A673 (cell line): ENCODE measurements at regions not wholly inside any gene's neighbourhood (a gene's known extent, or its start where the extent isn't known, plus 50 kb on each side); places are given as distances from the start of the nearest gene placed in this dataset.

Experiments used
- BruUV-seq: library from RNA; stranded (reverse); fragments of 400-500 nt; replicated peaks from 2 replicates; lab custom pipeline; 2021; lab: Mats Ljungman, UMichigan
- CTCF ChIA-PET: fragments of 300-600 bp; sonication (Branson Sonifier 250); formaldehyde crosslinking; loops from one replicate; lab custom pipeline; 2022; ENCODE audit warnings: antibody characterized with exemption; lab: Charles Lee
- POLR2A ChIA-PET: fragments of 300-600 bp; sonication (Branson Sonifier 250); formaldehyde crosslinking; loops from one replicate; lab custom pipeline; 2022; ENCODE audit warnings: antibody characterized with exemption; ENCODE audit not compliant: low non-redundant PET; lab: Charles Lee
- DNase-seq: peaks from one replicate; pipeline ENCODE4 v3.0.0-alpha.2; 2015; ENCODE audit warnings: low spot score
- H3K27ac ChIP-seq: fragments of 200-600 bp; sonication (generic); 2 replicates; pipeline ENCODE4 v1.5.1; 2016; ENCODE audit warnings: mixed run types, low read depth, mild to moderate bottlenecking, mixed read lengths, antibody characterized with exemption, low read length; ENCODE audit not compliant: poor library complexity, severe bottlenecking
- H3K27me3 ChIP-seq: fragments of 200-600 bp; sonication (generic); replicated peaks from 2 replicates; pipeline ENCODE4 v1.6.1; 2017; ENCODE audit warnings: mixed run types, low read depth, mild to moderate bottlenecking, mixed read lengths, antibody characterized with exemption, low read length; ENCODE audit not compliant: insufficient read depth, poor library complexity
- H3K36me3 ChIP-seq: fragments of 200-600 bp; sonication (generic); 2 replicates; pipeline ENCODE4 v1.6.1; 2016; ENCODE audit warnings: mixed run types, mild to moderate bottlenecking, mixed read lengths, antibody characterized with exemption, low read length; ENCODE audit not compliant: insufficient read depth, poor library complexity, severe bottlenecking
- H3K4me1 ChIP-seq: fragments of 200-600 bp; sonication (generic); 2 replicates; pipeline ENCODE4 v1.6.1; 2017; ENCODE audit warnings: mixed run types, mild to moderate bottlenecking, mixed read lengths, antibody characterized with exemption, low read length; ENCODE audit not compliant: insufficient read depth, poor library complexity, severe bottlenecking
- H3K4me3 ChIP-seq: fragments of 200-600 bp; sonication (generic); 2 replicates; pipeline ENCODE4 v1.5.1; 2016; ENCODE audit warnings: low read depth, mixed run types, mild to moderate bottlenecking, mixed read lengths, low read length; ENCODE audit not compliant: poor library complexity, severe bottlenecking
- H3K9me3 ChIP-seq: fragments of 200-600 bp; sonication (generic); 2 replicates; pipeline ENCODE4 v1.6.1; 2016; ENCODE audit warnings: mixed run types, low read depth, mild to moderate bottlenecking, mixed read lengths, antibody characterized with exemption, low read length; ENCODE audit not compliant: poor library complexity, severe bottlenecking
- EZH2 ChIP-seq: fragments of 200-600 bp; sonication (generic); IDR thresholded peaks from 2 replicates; pipeline ENCODE4 v1.6.1; 2017; ENCODE audit warnings: borderline replicate concordance, low read depth, mild to moderate bottlenecking, mixed read lengths, antibody characterized with exemption, low read length; ENCODE audit not compliant: poor library complexity, severe bottlenecking
- intact Hi-C: fragments of 100-400 bp; cut with micrococcal nuclease; formaldehyde crosslinking; loops from one replicate; pipeline ENCODE4 v1.10.0; 2022; ENCODE audit not compliant: unreplicated experiment
- TF ChIP-seq, protein P1 (sequence below): fragments of 300-800, 200-600 bp; sonication (generic); conservative IDR thresholded peaks from 2 replicates; pipeline ENCODE4 v1.5.1; 2017; ENCODE audit warnings: low read depth, mild to moderate bottlenecking, antibody characterized with exemption, low read length, moderate library complexity, mixed read lengths

DNA sequence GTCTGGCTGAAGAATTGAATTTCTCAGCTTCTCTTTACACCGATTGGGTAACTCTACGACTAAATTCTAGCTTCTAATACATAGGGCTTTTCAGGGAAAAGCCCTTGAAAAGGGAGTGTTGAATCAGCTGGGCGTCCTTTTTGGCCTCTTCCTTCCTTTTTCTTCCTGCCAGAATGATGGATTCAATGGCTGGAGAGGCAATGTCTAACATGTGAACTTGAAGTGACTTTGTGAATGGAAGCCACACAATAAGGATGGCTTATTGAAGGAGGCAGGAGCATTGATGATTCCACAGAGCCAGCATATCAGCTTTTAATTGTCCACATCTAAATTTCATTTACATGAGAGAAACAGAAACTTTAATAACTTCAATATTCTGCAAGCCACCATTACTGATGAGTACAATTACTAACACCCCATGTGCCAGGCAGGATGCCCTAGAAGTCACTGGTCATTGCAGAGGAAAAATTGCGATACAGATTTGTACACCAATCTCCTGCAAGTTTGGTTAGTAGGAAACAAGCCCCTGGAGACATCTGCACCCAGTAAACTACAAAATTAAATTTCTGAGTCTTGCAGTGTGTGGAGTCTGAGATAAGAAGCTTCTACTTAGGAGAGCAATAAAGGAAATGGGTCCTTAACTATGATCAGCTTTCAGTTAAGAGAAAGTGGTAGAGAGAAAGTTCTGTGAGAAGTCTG is 56.1 kb downstream of the STYXL2 start:
- TF ChIP-seq, protein P1, sequence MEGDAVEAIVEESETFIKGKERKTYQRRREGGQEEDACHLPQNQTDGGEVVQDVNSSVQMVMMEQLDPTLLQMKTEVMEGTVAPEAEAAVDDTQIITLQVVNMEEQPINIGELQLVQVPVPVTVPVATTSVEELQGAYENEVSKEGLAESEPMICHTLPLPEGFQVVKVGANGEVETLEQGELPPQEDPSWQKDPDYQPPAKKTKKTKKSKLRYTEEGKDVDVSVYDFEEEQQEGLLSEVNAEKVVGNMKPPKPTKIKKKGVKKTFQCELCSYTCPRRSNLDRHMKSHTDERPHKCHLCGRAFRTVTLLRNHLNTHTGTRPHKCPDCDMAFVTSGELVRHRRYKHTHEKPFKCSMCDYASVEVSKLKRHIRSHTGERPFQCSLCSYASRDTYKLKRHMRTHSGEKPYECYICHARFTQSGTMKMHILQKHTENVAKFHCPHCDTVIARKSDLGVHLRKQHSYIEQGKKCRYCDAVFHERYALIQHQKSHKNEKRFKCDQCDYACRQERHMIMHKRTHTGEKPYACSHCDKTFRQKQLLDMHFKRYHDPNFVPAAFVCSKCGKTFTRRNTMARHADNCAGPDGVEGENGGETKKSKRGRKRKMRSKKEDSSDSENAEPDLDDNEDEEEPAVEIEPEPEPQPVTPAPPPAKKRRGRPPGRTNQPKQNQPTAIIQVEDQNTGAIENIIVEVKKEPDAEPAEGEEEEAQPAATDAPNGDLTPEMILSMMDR: no peak
- no peak for TF ChIP-seq EZH2
- no peaks in the 10 kb centered on the region for H3K27me3 ChIP-seq
- DNase-seq: no peak
- H3K9me3 ChIP-seq: peaks cover 13% of the 10 kb centered on the region
- ChIA-PET CTCF (no interaction called here), POLR2A (no interaction called here)
- no peak overlapping the region for H3K4me3 ChIP-seq
- no peak overlapping the region for H3K27ac ChIP-seq
- intact Hi-C loops: no loop called here
- peaks cover 11% of the 10 kb centered on the region for H3K4me1 ChIP-seq
- no TSS peak for BruUV-seq
- no peaks in the 10 kb centered on the region for H3K36me3 ChIP-seq

GRCh38 chr1:167150492-167150833 is 56.6 kb downstream of the STYXL2 start:
- Histone ChIP-seq H3K4me1 (peaks cover 11% of the 10 kb centered on the region), H3K27me3 (no peaks in the 10 kb centered on the region), H3K36me3 (no peaks in the 10 kb centered on the region), H3K27ac (no peak overlapping the region), H3K4me3 (no peak overlapping the region), H3K9me3 (peaks cover 13% of the 10 kb centered on the region)
- ChIA-PET POLR2A (interaction anchor here (0.6 kb wide), 1 partner anchor 91 kb away, joined by 3 read pairs; no protein-coding TSS in a partner anchor), CTCF (no interaction called here)
- intact Hi-C loops: no loop called here
- no TSS peak for BruUV-seq
- no peak for DNase-seq
- no peak for TF ChIP-seq EZH2
- TF ChIP-seq, protein P1: no peak

- intact Hi-C loops: no loop called here
- peaks cover 6% of the 10 kb centered on the region for H3K9me3 ChIP-seq
- H3K36me3 ChIP-seq: no peaks in the 10 kb centered on the region
- BruUV-seq: no TSS peak
- H3K4me1 ChIP-seq: peaks cover 11% of the 10 kb centered on the region
- CTCF ChIA-PET: no interaction called here
- no peaks in the 10 kb centered on the region for H3K27me3 ChIP-seq
- no peak for DNase-seq
- TF ChIP-seq, protein P1: no peak
- no peak for TF ChIP-seq EZH2
- POLR2A ChIA-PET: no interaction called here
- H3K27ac ChIP-seq: no peak overlapping the region
- H3K4me3 ChIP-seq: no peak overlapping the region
These were observed 58.5 kb downstream of the STYXL2 start for GRCh38 chr1:167152192-167152876.
